GM19324 (cell line): ENCODE measurements at regions not wholly inside any gene's neighbourhood (a gene's known extent, or its start where the extent isn't known, plus 50 kb on each side); places are given as distances from the start of the nearest gene placed in this dataset.

ENCODE experiments used
- ATAC-seq: cut with Tn5 transposase; IDR thresholded peaks from one replicate; pipeline ENCODE4 v1.9.1; 2021; ENCODE audit warnings: mild to moderate bottlenecking, moderate library complexity; ENCODE audit not compliant: unreplicated experiment, low FRiP score

DNA sequence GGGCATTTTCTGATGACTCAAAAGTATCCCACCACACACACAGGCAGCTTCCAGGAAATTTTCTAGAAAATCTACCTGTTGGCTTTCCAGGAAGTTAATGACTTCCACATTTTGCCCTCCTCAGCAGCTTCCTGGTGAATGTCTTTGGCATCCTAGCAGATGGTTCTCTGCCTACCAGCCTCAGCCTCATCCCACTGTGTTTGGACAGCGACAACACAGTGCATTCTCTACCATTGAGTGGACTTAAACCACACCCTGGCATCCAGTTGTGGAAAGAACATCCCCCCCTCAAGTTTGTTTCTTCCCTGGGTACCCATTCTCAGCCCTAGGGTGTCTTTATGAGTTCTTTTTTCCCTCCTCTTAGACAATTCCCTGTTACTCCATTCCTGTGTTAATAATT, 50.8 kb upstream of the GADL1 start:
- ATAC-seq, result no peak

DNA sequence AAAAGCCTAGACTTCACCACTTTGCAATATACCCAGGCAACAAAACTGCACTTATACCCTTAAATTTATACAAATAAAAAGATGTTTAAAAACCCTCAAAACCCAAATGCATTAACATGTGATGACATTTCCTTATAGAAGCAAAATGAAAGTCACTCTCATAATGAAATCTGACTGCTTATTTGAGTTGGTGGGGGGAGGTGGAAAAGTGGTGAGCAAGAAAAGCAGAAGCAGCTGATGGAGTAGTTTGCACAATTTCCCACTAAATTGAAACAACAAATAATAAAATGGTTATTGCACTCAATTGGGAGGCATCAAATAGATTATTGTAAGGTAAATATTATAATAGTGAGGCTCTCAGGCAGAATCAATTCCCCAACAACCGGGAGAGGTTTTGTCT, 54.0 kb upstream of the GADL1 start:
- ATAC-seq, result no peak

DNA sequence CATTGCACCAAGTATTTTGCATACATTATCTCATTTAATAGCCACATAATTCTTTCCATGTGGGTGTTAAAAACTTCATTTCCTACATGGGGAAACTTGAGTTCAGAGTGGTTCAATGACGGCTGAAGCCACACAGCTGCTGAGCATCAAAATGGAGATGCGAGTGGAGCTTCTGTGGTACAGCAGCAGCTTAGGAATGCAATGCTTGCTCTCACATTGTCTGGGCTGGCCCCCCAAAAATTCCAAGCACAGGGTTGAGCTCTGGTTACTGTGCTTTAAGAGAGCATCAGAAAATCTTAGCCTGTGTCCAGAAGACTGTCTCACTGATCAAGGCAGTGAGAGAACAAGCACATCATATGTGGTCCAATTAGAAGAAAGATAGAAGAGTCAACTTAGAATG, 57.4 kb upstream of the GADL1 start:
- no peak for ATAC-seq

DNA sequence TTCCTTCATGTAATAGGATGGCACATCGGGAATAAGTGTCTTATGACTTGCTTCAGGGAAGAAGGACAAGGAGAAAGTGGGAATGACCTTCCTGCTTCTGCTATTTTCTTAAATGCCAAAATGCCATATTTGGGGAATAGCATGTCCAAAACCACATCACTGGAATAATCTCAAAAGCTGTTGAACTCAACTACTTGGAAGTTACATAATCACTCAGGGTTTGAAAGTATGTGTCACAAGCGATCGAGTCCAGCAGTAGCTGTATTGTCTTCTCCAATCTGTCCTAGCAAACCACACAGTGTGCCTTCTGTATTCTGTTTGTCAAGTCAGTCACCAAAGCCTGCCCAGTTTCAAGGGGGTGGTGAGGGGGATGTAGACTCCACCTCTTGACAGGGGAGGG, 58.3 kb upstream of the GADL1 start:
- no peak for ATAC-seq

DNA sequence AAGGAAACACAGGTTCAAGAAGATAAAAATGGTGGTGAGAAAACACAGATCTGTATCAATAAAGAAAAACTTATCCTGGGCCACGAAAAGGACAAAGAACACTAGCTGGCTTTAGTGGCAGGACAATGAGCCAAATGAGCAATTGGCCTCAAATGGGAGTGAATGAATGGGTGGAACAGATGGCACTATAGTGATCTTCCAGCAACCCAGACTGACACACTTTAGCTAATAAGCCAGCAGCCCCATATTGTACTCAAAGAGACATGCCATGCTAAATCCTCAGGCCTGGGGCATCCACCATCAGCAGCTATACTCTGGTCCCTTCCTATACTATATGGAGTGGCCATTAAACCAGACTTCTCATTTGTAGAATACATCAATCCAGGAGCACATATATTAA, 60.0 kb upstream of the GADL1 start:
- ATAC-seq, result no peak

DNA sequence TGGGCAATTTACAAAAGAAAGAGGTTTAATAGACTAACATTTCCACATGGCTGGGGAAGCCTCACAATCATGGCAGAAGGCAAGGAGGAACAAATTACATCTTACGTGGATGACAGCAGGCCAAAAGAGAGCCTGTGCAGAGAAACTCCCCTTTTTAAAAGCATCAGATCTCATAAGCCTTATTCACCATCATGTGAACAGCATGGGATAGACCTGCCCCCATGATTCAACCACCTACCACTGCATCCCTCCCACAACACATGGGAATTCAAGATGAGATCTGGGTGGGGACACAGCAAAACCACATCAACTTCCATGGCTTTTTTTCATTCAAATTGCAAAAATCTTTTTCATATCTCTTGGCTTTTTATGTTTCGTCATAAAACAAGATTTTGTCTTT, 67.6 kb upstream of the GADL1 start:
- no peak for ATAC-seq

DNA sequence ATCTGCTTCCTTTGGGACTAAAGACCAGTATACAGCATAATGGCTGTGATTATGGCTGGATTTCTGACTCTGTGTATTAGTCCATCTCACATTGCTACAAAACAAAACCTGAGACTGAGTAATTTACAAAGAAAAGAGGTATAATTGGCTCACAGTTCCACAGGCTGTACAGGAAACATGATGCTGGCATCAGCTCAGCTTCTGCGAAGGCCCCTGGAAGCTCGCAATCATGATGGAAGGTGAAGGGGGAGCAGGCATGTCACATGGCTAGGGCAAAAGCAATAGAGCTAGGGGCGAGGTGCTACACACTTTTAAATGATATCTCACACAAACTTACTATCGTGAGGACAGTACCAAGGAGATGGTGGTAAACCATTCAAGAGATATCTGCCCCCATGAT, 68.0 kb upstream of the GADL1 start:
- no peak for ATAC-seq

DNA sequence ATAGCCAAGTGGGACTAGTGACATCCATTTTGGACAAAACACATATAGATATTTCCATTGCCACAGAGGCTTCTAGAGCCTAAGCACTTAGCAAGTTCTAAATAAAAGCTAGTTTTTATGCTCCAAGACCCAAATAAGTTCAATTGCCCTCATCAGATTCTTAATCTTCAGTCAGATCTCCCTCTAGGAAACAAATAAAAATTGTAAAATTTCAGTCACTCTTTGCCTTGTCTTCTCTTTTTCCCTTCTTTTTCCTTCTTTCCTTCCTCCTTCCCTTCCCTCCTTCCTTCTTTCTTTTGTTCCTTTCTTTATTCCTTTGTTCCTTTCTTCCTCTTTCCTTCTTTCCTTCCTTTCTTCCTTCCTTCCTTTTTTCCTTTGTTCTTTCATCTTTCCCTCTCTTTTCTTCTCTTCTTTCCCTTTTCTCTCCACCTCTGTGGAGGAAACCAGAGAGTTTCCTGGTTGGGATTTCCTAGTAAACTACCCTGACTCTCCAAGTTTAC, 68.8 kb upstream of the GADL1 start:
- no peak for ATAC-seq

DNA sequence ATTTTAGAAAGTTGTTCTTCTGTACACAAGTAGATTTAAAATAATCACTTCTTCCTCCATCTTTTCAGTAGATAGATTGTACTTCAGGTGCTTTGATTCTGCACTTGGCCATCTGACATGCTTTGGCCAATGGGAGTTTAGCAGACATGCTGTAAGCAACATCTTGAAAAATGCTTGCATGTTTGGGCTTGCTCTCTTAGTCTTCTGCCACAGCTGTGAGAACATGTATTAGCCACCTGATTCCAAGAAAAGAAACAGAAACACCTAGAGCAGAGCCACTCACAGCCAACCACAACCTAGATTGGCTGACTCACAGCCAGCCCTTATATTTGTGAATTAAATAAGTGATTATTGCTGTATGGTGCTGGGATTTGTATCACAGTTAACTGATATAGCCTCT, 70.2 kb upstream of the GADL1 start:
- ATAC-seq, result peak; percentile 96

DNA sequence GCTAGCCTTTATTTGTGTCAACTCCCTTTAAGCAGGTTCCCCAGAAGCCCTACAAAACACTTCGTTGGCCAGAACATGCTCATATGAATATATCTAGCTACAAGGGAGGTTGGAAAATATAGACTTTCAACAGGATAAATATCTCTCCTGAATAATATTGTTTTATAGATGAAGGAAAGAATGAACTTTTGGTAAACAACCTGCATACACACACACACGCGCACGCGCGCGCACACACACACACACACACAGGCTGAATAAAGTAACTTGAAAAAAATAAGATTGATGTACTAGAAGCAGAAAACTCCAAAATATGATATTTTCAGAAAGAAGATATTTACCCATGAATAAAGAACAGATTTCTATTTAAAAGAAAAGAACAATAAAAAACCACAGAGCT, 72.4 kb upstream of the GADL1 start:
- ATAC-seq, result no peak

DNA sequence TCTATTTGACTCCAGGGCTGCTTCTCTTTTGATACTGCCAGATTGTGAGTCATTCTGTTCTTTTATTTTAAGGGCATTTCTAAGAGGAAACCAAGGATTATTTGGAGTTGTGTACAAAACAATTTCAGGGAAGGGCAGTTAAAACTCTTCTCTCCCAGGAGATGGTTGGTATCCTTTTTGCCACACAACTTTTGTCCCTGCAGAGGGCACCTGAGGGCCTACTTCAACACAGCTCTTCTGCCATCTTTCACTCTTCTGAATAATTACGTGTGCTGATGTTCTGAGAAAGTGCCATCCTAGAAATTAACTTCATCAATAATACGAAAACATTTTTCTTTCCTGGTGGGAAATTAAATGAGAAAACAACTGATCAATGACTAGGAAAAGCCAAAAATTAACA, 75.7 kb upstream of the GADL1 start:
- no peak for ATAC-seq

DNA sequence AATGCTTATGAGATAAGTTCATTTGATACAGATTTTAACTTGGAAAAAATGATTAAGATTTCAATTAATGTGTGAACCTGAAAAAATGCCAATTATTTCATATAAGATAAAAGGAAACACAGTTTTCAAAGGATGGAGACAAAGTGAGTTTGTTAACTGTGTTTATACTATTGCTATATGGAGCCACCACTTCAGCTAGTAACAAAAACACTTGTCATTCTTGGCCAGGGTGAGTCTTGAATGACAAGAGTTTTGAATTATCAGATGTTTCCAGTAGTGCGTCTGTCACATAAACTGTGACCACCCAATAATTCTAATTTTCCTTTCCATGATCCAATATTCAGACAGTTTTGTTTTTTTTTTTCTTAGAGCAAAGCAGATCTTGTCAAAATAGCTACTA, 78.0 kb upstream of the GADL1 start:
- no peak for ATAC-seq

DNA sequence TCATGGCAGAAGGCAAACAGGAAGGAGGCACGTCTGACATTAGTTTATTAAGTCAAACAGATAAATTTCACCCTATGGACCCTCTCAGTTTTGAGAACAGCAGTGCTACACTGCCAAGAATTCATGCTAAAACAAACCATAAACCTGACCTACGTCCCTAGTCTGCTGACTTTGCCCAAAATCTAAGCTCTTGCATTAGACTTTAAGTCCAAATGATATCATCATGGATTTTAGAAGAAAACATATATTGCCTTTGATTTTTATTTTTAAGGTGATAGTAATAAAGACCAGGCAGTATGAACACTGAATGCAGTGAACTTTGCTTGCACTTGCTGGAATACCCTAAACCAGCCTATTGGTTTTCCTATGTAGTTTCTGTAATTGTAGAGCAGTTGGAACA, 79.6 kb upstream of the GADL1 start:
- ATAC-seq, result no peak

DNA sequence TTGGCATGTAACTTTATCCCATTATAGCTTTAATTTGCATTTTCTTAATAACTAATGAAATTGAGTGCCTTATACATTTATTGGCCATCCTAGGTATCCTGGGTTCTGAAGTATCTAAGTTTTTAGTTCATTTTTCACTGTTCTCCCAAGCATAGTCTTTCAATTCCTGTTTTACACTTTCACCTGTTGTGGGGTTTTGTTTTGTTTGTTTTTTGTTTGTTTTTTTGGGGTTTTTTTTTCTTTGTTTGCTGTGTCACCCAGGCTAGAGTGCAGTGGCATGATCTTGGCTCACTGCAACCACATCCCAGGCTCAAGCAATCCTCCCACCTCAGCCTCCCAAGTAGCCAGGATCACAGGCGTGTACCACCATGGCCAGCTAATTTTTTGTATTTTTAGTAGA, 83.1 kb upstream of the GADL1 start:
- no peak for ATAC-seq

DNA sequence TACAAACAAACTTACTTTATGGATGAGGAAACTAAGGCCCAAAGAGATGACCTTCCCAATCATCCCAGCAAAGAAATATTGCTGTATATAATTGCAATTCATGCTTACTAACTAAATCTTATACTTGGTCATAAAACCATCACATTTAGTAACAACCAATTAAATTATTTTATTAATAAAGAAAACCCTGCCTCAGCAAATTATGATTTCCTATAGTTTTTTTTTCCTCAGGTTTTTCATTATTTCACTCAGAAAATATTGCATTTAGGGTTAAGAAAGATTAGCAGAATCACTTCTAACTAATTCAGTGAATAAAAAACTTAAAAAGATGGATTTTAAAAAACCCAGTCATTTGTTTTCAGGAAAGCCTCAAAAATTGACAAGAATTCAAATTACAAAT, 86.5 kb upstream of the GADL1 start:
- ATAC-seq, result no peak

DNA sequence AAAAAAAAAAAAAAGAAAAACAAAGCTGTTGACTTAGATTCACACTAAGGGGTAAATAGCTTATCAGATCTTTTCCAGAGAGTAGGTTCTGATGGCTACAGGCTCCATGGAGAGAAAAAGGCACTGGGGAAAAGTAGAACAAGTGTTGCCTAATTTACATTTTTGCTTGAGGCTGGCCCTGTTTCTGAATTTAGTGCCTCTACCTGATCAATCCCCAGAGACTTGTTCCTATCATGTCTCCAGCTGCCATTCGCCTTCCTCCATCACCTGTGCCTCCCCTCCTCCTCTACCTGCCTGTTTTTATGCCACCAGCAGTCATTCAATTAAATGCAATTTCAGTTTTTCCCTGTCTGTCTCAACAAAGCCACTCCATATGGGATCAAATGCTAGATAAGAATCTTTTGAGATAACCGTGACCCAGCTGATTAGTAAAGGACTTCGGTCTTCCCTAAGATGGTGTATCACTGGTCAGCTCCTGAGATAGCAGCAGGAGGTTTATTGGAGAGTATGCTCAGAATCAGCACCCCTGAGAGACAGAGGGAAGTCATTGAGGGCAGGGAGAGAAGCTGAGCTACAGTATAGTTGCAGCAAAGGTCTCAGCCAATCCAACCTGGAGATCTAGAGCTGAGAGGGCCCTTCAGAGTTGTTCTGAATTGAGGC, 88.1 kb upstream of the GADL1 start:
- no peak for ATAC-seq

DNA sequence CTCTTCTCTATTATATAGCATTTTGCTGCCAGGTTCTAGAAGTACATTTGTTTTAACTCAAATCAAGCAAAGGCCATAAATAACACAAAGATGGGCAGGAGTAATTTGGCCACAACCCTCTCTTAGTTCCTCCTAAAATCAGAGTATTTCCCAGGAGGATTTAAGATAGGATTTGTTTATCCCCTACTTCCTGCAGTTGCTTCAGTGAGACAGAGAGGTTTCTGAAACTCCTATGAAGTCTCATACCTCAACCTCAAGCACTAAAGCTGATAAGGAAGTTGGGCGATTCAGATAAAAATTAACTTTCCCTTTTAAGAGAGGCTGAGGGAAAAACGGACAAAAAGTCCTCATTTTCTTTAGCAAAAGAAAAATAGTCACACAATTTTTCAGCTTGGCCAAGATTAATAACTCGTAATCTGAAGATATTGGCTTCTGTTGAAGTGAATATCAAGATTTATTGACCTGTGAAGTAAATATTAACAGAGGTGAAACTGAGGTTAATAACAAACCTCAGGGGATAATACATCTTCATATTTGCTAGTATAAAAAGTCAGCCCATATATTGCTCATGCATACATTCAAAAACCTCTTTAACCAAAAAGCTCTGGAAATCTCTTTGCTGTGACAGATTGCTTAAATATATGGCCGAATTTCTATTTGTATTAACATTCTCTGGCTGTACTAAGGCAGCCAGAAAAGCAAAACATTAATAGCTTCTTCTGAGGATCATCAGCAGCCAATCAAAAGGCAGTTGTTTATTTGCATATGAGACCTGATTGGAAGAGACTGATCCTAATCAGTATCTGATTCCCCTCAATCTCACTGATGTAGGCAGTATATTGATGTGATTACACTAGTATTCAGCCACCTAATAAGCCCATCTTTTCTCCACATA, 90.6 kb upstream of the GADL1 start:
- peak; percentile 49 for ATAC-seq

DNA sequence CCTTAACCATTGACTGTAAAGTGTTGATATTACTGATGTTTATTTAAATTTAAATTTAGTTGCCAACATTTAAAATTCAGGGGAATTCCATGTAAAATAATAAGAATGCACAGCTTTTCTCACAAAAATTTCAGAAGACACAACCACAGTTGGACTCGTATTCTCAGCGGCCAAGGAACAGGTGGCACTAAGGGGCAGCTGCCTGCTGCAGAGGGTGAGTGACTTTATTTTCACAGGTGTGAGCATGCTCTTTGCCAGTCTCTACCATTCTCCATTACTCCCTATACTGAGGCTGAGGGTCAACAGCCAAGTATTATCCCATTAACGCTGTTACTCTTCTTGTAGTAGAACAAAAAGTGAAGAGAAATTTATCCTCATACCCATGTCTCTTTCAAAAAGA, 92.1 kb upstream of the GADL1 start:
- ATAC-seq, result no peak

DNA sequence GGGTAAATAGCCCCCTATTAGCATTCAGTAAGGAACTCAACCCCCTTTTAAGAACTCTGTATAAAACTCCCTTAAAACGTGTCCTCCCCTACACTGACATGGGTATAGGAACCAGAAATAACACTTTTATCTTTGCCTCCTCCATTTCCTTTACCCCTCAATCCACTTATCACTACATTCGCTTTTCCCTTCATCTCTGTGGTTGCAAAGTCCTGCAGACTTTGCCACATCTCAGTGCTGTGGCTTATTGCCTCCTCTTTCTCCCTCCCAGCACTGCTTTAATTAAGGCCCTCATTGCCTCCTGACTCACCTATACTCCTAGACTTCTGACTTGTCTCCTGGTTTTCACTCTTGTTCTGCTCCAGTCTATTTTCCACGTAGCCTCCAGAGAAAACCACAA, 94.3 kb upstream of the GADL1 start:
- no peak for ATAC-seq

DNA sequence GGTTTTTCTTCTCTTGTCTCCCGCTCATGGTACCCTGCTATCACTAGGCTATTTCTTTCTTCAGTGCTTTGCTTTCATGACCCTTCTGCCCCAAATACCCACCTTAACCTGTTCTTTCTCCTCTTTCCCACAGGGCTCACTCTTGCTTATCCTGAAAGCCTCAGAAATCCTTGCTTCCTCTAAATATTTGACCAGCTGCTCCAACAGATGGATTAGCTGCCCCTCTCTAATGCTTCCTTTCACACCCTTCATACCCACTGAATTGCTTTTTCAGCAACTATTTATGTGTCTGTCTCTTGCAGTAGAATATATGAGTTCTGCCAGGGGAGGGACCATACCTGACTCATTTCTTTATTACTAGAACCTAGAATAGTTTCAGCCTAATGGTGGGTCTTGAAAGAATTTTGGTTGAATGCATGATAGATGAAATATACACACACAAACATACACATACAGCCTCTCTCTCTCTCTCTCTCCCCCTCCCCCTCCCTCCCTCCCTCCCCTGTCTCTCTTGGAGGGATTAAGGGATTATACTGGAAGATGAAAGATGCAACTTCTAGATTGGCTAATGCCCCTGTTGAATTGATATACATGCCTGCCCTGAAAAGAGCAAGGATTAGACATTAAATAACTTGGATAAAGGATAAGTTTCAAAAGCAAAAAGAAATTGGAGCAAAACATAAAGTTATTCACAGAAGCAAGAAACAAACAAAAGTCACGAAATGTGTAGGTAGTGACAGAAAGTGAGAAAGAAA, 95.0 kb upstream of the GADL1 start:
- ATAC-seq, result no peak

DNA sequence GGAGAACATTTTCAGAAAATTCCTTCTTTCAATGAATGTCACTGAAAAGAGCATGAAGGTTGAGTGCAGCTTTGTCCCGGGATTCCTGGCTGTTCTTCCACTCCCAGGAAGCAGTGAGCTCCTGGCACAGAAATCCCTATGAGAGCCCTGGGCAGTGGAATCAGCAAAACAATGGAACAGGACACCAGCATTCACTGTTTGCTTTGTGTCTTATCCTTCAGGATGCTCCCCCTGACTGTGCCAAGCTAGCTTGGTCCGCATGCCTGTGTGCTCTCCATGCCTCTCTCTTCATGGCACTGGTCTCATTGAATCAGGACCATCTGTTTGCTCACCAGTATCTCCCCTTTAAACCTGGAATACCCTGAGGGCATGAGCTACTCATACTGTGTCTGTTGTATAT, 102.0 kb upstream of the GADL1 start:
- no peak for ATAC-seq
